Endodermal cell (in vitro differentiated cells): ENCODE measurements at regions not wholly inside any gene's neighbourhood (a gene's known extent, or its start where the extent isn't known, plus 50 kb on each side); places are given as distances from the start of the nearest gene placed in this dataset.

ENCODE experiments used
- DNase-seq: peaks from one replicate; pipeline ENCODE4 v3.0.0-alpha.2; 2017
- H3K27ac ChIP-seq: 2 replicates; pipeline ENCODE4 v1.5.1; 2013; ENCODE audit warnings: mild to moderate bottlenecking, low read depth, low read length, moderate library complexity
- H3K27me3 ChIP-seq: 2 replicates; pipeline ENCODE4 v1.6.1; 2013; ENCODE audit warnings: mild to moderate bottlenecking, low read length, moderate library complexity; ENCODE audit not compliant: insufficient read depth, control insufficient read depth, poor library complexity, severe bottlenecking
- H3K36me3 ChIP-seq: 2 replicates; pipeline ENCODE4 v1.7.0; 2013; ENCODE audit warnings: mild to moderate bottlenecking, low read length, moderate library complexity; ENCODE audit not compliant: control insufficient read depth, insufficient read depth
- H3K4me1 ChIP-seq: one replicate; pipeline ENCODE4 v1.7.0; 2013; ENCODE audit warnings: low read length; ENCODE audit not compliant: control insufficient read depth, insufficient read depth
- H3K4me3 ChIP-seq: 2 replicates; pipeline ENCODE4 v1.5.1; 2013; ENCODE audit warnings: mild to moderate bottlenecking, low read length, moderate library complexity
- H3K9ac ChIP-seq: 2 replicates; pipeline ENCODE4 v1.6.1; 2013; ENCODE audit warnings: mild to moderate bottlenecking, low read length, moderate library complexity; ENCODE audit not compliant: poor library complexity, severe bottlenecking; ENCODE audit errors: extremely low read depth
- H3K9me3 ChIP-seq: 2 replicates; pipeline ENCODE4 v1.6.1; 2013; ENCODE audit warnings: mild to moderate bottlenecking, low read length, moderate library complexity; ENCODE audit not compliant: control insufficient read depth
- H3K27ac Mint-ChIP-seq: 2 replicates; pipeline ENCODE4 v1.8.0; 2020; ENCODE audit warnings: mixed read lengths
- H3K27me3 Mint-ChIP-seq: 2 replicates; pipeline ENCODE4 v1.8.0; 2021; ENCODE audit warnings: mild to moderate bottlenecking, mixed read lengths; ENCODE audit not compliant: insufficient read depth
- H3K36me3 Mint-ChIP-seq: 2 replicates; pipeline ENCODE4 v1.8.0; 2020; ENCODE audit warnings: low read depth, mixed read lengths
- H3K4me1 Mint-ChIP-seq: 2 replicates; pipeline ENCODE4 v1.8.0; 2020; ENCODE audit warnings: mixed read lengths
- H3K4me3 Mint-ChIP-seq: 2 replicates; pipeline ENCODE4 v1.8.0; 2020; ENCODE audit warnings: mild to moderate bottlenecking, moderate library complexity, mixed read lengths
- H3K9me3 Mint-ChIP-seq: 2 replicates; pipeline ENCODE4 v1.8.0; 2020; ENCODE audit warnings: mild to moderate bottlenecking, mixed read lengths
- WGBS, 2 experiments: methylation state at CpG; one replicate each; pipeline versions ENCODE4 v1.1.5 to v1.1.7; 2013; ENCODE audit warnings: missing lambda C conversion rate in 2 of 2, mixed read lengths in 1 of 2; ENCODE audit not compliant: insufficient coverage in 1 of 2, insufficient read length in 1 of 2; 5-methylcytosine and 5-hydroxymethylcytosine counted together
- TF ChIP-seq, protein P1 (sequence below): fragments of 200-600 bp; sonication (generic); conservative IDR thresholded peaks from 2 replicates; pipeline ENCODE4 v1.5.0; 2021; ENCODE audit warnings: antibody characterized with exemption, mild to moderate bottlenecking

DNA sequence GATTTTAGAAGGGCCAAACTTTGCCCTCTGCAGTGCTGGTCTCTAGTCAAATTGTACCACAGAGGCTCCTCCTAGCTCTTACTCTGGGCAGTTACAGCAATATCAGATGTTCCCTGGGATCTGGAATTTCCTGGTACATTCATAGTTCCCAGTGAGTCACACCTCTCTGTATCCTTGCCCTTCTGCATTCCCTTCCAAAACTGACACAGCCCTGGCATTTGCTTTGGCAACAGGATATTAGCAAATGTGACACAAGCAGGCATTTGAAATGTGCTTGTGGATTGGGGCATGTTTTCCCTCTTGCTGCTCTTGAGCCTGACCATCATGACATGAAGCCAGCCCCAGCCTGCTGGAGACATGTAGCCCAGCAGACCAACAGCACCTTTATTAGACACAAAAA is 284.7 kb upstream of the AKR1E2 start:
- no peaks in the 10 kb centered on the region for H3K4me1 ChIP-seq
- Mint-ChIP-seq H3K36me3 (no peaks in the 10 kb centered on the region), H3K9me3 (peaks cover 4% of the 10 kb centered on the region), H3K4me3 (no peak overlapping the region), H3K27me3 (no peaks in the 10 kb centered on the region), H3K27ac (no peak overlapping the region), H3K4me1 (no peaks in the 10 kb centered on the region)
- H3K27me3 ChIP-seq = no peaks in the 10 kb centered on the region
- TF ChIP-seq, protein P1, sequence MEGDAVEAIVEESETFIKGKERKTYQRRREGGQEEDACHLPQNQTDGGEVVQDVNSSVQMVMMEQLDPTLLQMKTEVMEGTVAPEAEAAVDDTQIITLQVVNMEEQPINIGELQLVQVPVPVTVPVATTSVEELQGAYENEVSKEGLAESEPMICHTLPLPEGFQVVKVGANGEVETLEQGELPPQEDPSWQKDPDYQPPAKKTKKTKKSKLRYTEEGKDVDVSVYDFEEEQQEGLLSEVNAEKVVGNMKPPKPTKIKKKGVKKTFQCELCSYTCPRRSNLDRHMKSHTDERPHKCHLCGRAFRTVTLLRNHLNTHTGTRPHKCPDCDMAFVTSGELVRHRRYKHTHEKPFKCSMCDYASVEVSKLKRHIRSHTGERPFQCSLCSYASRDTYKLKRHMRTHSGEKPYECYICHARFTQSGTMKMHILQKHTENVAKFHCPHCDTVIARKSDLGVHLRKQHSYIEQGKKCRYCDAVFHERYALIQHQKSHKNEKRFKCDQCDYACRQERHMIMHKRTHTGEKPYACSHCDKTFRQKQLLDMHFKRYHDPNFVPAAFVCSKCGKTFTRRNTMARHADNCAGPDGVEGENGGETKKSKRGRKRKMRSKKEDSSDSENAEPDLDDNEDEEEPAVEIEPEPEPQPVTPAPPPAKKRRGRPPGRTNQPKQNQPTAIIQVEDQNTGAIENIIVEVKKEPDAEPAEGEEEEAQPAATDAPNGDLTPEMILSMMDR = no peak
- no peak for DNase-seq
- no peaks in the 10 kb centered on the region for H3K9me3 ChIP-seq
- no peak overlapping the region for H3K27ac ChIP-seq
- H3K9ac ChIP-seq = no peak overlapping the region
- no peaks in the 10 kb centered on the region for H3K36me3 ChIP-seq
- H3K4me3 ChIP-seq = no peak overlapping the region

- no peaks in the 10 kb centered on the region for H3K9me3 ChIP-seq
- H3K27me3 Mint-ChIP-seq = no peaks in the 10 kb centered on the region
- TF ChIP-seq, protein P1 = no peak
- H3K36me3 ChIP-seq = no peaks in the 10 kb centered on the region
- H3K27ac ChIP-seq = no peak overlapping the region
- peaks cover 4% of the 10 kb centered on the region for H3K9me3 Mint-ChIP-seq
- no peak overlapping the region for H3K9ac ChIP-seq
- no peak for DNase-seq
- no peaks in the 10 kb centered on the region for H3K4me1 ChIP-seq
- no peaks in the 10 kb centered on the region for H3K27me3 ChIP-seq
- H3K4me3 ChIP-seq = no peak overlapping the region
- 94 to 96% methylated on average over 3 to 4 of the region's 4 CpGs for WGBS, 2 experiments
- no peaks in the 10 kb centered on the region for H3K36me3 Mint-ChIP-seq
- no peak overlapping the region for H3K4me3 Mint-ChIP-seq
- H3K4me1 Mint-ChIP-seq = no peaks in the 10 kb centered on the region
- no peak overlapping the region for H3K27ac Mint-ChIP-seq
Observed at GRCh38 chr10:4538016-4538415, 288.0 kb upstream of the AKR1E2 start.

GRCh38 chr10:4535521-4535920 is 290.5 kb upstream of the AKR1E2 start:
- Mint-ChIP-seq H3K36me3 (no peaks in the 10 kb centered on the region), H3K4me1 (no peaks in the 10 kb centered on the region), H3K9me3 (peaks cover 4% of the 10 kb centered on the region), H3K4me3 (no peak overlapping the region), H3K27ac (no peak overlapping the region), H3K27me3 (no peaks in the 10 kb centered on the region)
- WGBS, 2 experiments = 90 to 100% methylated on average over 2 to 4 of the region's 4 CpGs
- TF ChIP-seq, protein P1 = no peak
- DNase-seq = no peak
- no peaks in the 10 kb centered on the region for H3K27me3 ChIP-seq
- H3K9me3 ChIP-seq = no peaks in the 10 kb centered on the region
- H3K4me3 ChIP-seq = no peak overlapping the region
- no peak overlapping the region for H3K9ac ChIP-seq
- no peaks in the 10 kb centered on the region for H3K36me3 ChIP-seq
- no peaks in the 10 kb centered on the region for H3K4me1 ChIP-seq
- H3K27ac ChIP-seq = no peak overlapping the region
